ENCODE measurements at regions not wholly inside any gene's neighbourhood (a gene's known extent, or its start where the extent isn't known, plus 50 kb on each side); places are given as distances from the start of the nearest gene placed in this dataset.
"Not testable (repeated sequence)": the region's sequence is repeated elsewhere in the genome, so short reads cannot be mapped to it uniquely, and the experiment has no call there.

DNA sequence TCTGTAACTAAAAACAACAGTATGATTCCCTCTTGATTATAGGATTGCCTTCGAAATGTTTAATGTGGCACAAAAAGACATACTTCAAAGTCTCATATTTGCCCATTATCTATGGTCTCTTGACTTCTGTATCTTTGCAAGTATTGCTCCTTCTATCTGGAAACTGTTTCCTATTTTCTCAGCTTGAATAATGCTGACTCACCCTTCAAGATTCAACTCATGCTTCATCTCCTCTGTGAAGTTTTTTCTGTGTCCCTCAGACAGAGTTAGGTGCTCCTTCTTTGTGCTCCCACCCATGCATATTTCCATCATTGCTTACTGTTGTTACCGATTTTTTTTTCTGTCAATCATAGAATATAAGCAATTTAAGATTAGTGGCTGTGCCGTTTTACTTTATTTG lies 192.8 kb upstream of the ROBO1 start:
- no peak for DNase-seq (ENCODE audit: low spot score)

DNA sequence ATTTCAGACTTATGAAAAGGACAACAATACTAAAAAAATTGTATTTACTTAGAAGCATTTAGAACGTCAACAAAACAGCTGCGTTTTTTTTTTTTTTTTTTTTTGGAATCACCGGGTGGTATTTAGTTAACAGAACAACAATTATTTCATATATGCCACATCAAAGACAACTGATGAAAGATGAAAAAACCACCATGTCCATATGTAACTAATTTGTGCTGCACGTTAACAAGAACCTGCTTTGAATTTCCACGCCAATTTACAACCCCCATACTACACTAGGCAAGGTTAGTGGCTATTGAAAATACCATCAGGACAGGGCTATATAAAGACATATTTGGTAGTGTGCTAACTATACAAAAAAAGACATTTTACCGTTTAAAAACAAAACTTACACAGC lies 189.3 kb upstream of the ROBO1 start:
- no peak for DNase-seq (ENCODE audit: low spot score)

GRCh38 chr3:79954756-79955155 lies 187.0 kb upstream of the ROBO1 start:
- DNase-seq (ENCODE audit: low spot score), result no peak

- no peak for DNase-seq (ENCODE audit: low spot score)
Measured at GRCh38 chr3:79953591-79954101, 185.8 kb upstream of the ROBO1 start.

GRCh38 chr3:79951426-79951825 lies 183.6 kb upstream of the ROBO1 start:
- DNase-seq (ENCODE audit: low spot score), result not testable (repeated sequence)

GRCh38 chr3:79947957-79948356 lies 180.2 kb upstream of the ROBO1 start:
- DNase-seq (ENCODE audit: low spot score), result no peak

DNA sequence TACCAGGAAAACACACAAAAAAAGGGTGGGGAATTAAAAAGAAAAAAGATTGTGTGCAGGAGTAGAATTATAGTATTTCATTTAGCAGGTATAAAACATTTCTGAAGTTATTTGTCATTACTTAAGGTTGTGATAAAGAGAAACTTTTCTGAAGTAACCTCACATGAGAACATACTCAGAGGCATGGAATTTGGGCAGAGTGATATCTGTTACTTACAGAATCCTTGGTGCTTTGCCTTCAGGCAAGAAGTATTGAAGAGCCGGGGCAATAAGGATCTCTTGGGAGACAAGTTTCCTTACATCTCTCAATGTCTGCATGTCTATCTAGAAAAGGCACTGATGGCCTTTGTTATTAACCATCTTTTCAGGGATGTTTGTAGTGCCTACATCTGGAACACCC lies 179.7 kb upstream of the ROBO1 start:
- no peak for DNase-seq (ENCODE audit: low spot score)

GRCh38 chr3:79937567-79937966 lies 169.8 kb upstream of the ROBO1 start:
- no peak for DNase-seq (ENCODE audit: low spot score)

- DNase-seq (ENCODE audit: low spot score), result no peak
Measured at GRCh38 chr3:79930196-79930595, 162.4 kb upstream of the ROBO1 start.

GRCh38 chr3:79928687-79929408 lies 161.1 kb upstream of the ROBO1 start:
- DNase-seq (ENCODE audit: low spot score), result no peak

GRCh38 chr3:79926522-79926921 lies 158.7 kb upstream of the ROBO1 start:
- DNase-seq (ENCODE audit: low spot score), result no peak

- no peak for DNase-seq (ENCODE audit: low spot score)
Measured at GRCh38 chr3:79922633-79923032, 154.8 kb upstream of the ROBO1 start.

DNA sequence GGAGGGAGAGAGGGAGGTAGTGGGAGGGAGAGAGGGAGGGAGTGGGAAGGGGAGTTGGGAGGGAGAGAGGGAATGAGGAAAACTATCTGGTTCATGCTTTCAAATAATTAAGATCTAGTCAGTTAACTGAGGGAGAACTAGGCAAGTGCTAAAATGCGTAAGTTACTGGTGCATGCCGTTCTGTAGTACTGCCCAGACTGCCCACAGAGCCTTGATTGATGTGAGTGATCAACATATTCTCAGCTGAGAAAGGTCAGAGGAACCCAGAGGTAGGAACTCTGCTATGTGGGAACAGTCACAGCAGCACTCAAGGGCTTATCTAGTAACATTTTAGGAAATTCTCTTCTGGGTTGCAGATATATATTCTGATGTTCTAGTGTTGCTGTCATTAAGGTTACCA lies 149.8 kb upstream of the ROBO1 start:
- DNase-seq (ENCODE audit: low spot score), result no peak

DNA sequence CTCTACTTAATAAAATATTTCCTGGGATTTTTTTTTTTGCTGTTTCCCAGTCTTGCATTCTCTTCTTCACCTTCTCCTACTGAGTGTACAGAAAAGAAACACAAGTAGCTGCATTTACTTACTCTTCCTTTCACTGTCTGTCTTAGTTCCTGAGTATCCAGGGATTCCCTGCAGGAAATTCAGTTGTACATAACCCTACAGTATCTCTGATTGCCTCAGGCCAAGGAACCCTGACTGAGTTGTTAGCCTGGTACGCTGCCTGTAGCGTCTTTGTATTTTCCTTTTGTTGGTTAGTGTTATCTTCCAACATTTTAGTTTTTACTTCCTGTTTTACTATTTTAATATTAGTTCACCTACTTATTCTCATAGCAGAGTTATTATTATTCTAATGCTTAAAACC lies 142.5 kb upstream of the ROBO1 start:
- no peak for DNase-seq (ENCODE audit: low spot score)

GRCh38 chr3:79906106-79906505 lies 138.3 kb upstream of the ROBO1 start:
- no peak for DNase-seq (ENCODE audit: low spot score)

DNA sequence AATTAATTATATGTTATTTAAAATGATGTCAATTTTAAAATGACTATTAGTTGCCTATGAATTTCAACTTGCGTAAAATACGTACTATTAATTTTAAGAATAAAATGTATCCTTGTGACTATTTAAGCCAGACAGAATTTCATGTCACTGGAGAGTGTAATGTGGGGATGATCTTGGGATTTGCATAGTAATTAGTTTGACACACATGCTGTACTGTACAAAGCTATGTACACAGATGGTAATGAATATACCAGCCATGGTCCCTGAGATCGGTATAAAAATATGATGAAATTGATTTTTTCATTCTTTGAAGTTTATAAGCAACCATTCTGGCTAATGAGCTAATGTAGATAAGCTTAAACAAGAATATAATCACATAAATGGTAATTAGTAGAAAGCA lies 134.4 kb upstream of the ROBO1 start:
- DNase-seq (ENCODE audit: low spot score), result no peak

DNA sequence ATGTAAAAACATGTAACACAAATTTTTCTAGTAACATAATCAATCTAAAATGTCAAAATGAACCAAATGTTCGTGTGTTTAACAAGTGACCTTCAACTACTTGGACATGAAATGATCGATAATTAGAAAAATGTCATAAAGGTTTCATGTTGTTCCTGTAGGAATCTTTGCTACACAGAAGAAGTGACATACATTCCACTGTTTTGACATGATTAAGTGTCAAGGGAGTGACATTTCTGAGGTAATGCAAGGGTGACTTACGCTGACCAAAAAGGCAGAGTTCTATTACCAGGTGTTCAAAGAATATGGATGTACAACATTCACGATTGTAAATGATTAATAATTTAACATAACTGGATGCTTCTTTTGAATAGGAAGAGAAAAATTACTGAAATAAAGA lies 131.1 kb upstream of the ROBO1 start:
- no peak for DNase-seq (ENCODE audit: low spot score)

DNA sequence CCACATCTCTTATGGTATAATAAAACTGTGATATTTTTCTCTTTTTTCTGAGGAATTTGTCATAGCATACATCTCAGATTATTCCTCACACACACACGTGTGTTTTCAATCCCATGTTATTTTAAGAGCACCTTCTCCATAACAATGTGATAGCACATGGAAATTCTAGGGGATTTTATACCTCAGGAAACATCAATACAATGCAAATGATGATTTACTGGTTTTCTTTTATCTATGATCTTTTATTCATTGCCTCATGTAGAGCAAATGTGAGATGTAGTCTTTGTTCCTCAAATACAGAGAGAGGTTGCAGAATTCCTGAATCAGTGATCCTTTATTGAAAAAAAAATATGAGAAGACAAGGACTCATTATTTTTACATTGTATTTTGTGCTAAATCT lies 128.3 kb upstream of the ROBO1 start:
- DNase-seq (ENCODE audit: low spot score), result no peak

DNA sequence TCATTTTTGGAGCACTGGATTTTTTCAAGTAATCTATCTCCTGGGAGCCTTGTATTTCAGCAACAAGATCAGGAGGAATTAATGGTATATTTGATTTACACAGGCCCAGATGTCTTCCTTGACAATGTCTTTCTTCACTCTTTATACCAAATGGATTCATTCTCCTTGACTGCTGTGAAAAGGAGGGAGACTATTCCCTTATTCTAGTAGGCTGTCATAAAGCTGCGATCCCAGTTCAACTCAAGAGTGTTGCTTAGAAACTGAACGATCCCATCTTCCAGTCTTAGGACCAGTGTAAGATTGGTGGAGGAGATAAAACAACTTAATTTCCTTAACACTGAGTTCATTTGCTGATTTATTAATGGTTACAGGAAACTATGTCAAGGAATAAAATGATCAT lies 119.4 kb upstream of the ROBO1 start:
- DNase-seq (ENCODE audit: low spot score), result no peak

GRCh38 chr3:79886204-79886603 lies 118.4 kb upstream of the ROBO1 start:
- no peak for DNase-seq (ENCODE audit: low spot score)

DNA sequence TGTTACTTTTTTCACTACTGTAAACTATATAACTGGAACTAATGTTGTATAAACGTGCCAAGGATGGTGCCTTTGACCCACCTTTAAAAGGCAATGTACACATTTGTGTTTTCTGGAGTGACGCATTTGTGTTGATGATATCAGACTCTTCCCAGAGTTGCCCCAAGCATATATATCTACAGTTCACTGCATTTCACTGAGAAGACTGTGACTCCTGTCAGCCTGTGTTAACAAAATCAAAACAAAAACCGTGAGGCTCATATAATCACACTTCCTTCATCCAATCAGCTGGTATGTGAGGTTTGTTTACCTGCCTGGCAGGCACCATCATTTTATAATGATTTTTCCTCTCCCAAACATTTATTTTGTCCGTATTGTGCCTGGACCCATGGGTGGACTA lies 117.6 kb upstream of the ROBO1 start:
- DNase-seq (ENCODE audit: low spot score), result no peak

DNA sequence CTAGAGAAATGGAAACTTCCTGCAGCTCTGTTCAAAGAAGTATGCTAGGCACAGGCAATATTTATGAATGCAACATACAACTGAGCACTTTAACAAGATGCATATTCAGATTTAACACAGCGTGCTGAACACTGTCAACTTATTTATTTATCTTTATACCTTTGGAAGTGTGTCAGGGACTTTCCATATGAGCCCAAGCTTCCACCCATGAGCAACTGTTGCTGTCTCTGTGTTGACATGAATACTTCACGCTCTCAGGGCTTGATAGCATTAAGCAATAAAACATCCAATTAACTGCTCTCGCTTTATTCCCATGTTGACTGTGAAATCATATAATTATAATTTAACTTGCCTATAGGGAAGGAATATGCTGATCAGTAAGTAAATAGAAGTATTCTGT lies 116.6 kb upstream of the ROBO1 start:
- no peak for DNase-seq (ENCODE audit: low spot score)

DNA sequence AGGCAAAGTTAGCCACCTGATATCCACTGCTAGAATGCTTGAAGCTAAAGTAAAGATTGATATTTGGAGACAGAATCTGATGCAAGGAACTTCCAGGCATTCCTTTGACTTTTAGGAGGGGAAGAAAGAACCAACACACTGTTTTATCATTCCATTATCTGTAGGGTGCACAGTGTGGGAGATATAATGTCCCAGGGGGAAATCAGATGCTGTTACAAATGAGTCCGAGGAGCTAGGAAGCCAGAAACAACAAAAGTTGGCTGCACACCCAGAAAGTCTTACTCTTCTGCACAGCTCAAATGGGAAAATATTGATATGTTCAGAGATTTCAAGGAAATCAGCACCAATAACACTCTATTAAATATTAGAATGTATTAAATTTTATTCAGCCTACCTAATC lies 113.6 kb upstream of the ROBO1 start:
- no peak for DNase-seq (ENCODE audit: low spot score)

- no peak for DNase-seq (ENCODE audit: low spot score)
Measured at GRCh38 chr3:79878708-79879107, 110.9 kb upstream of the ROBO1 start.
